ENCODE measurements at regions not wholly inside any gene's neighbourhood (a gene's known extent, or its start where the extent isn't known, plus 50 kb on each side); places are given as distances from the start of the nearest gene placed in this dataset.

DNA sequence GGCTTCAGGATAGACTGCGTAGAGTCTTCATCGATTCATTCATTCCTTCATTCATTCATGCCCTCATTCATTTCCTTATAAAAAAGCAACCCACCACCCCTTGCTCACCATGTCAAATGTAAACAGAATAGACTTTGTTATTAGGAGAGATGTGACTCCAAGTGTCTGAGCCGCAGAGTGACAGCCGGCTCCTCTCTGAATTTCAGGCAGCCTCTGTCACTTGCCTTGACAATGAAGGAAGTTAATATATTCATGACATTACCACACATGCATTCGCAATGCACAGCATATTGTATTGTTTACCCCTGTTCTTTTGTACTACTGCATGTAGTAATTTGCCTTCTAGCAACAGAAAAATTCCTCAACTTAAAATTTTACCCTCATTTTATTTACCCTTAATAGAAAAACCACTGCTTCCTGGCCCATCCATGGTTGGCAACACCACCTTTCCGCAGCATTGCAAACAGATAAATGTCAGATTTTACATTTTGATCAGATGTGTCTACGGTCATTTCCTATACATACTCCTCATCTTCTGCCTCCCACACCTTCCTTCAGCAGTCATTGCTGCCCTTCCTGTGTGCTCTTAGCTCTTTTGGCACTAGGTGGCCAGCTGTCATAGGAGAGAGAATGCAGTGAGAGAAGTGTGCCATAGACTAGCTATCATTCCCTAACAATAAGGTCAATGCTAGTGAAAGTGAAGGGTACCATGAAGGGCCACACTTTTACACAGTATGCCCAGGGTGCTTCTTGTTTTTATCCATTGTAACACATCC lies 1090.8 kb downstream of the BCL11A start:
- H3K36me3 ChIP-seq (replicated peaks; ENCODE audit: low read depth, low read length): peaks cover 2% of the 10 kb centered on the region
- no peaks in the 10 kb centered on the region for H4K20me1 ChIP-seq (ENCODE audit: insufficient read depth, low read length)
- H3K4me3 ChIP-seq (ENCODE audit: low read length): no peak overlapping the region
- H3K27me3 ChIP-seq (ENCODE audit: low read depth, low read length): no peaks in the 10 kb centered on the region
- H3K27ac ChIP-seq (ENCODE audit: low read length): no peak overlapping the region
- no peaks in the 10 kb centered on the region for H3K79me2 ChIP-seq (ENCODE audit: low read length)
- H2AFZ ChIP-seq (ENCODE audit: low read depth, low read length): no peak overlapping the region
- TF ChIP-seq EZH2phosphoT487 (IDR thresholded peaks at IDR 0.05; ENCODE audit: low read depth): no peak
- TF ChIP-seq, protein P1, sequence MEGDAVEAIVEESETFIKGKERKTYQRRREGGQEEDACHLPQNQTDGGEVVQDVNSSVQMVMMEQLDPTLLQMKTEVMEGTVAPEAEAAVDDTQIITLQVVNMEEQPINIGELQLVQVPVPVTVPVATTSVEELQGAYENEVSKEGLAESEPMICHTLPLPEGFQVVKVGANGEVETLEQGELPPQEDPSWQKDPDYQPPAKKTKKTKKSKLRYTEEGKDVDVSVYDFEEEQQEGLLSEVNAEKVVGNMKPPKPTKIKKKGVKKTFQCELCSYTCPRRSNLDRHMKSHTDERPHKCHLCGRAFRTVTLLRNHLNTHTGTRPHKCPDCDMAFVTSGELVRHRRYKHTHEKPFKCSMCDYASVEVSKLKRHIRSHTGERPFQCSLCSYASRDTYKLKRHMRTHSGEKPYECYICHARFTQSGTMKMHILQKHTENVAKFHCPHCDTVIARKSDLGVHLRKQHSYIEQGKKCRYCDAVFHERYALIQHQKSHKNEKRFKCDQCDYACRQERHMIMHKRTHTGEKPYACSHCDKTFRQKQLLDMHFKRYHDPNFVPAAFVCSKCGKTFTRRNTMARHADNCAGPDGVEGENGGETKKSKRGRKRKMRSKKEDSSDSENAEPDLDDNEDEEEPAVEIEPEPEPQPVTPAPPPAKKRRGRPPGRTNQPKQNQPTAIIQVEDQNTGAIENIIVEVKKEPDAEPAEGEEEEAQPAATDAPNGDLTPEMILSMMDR (IDR thresholded peaks at IDR 0.05; ENCODE audit: low read depth, low read length): peak; percentile 69
- no peaks in the 10 kb centered on the region; the same call in 1 of the 2 replicates for H3K4me1 ChIP-seq (ENCODE audit: low read length)
- no peak overlapping the region for H3K9ac ChIP-seq (ENCODE audit: low read length)
- no peak overlapping the region for H3K4me2 ChIP-seq (ENCODE audit: low read length)
- H3K9me3 ChIP-seq (ENCODE audit: insufficient read depth, low read length): 0 out of 2 replicates have a peak, but pooled peaks cover 3% of the 10 kb centered on the region

DNA sequence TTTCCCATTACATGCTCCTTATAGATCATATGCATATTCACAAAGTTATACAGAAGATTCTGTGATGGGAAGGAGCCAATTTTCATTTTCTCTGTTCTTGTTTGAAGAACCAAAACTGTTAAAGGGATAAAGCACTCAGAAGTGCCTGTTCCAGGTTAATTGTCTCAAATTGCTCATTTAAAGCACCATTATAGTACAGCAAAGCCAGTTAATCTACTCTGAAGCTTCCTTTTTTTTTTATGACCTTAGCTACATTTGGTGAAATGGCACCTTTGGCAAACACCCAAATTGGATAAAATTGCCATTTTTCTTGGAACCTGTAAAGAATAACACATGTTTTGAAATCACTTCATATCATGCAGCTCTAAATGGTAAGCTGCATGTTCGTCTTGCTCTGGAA lies 1092.3 kb downstream of the BCL11A start:
- no peaks in the 10 kb centered on the region for H3K27me3 ChIP-seq (ENCODE audit: low read depth, low read length)
- no peaks in the 10 kb centered on the region for H3K9me3 ChIP-seq (ENCODE audit: insufficient read depth, low read length)
- no peak overlapping the region for H3K9ac ChIP-seq (ENCODE audit: low read length)
- no peak overlapping the region for H2AFZ ChIP-seq (ENCODE audit: low read depth, low read length)
- no peak for TF ChIP-seq EZH2phosphoT487 (IDR thresholded peaks at IDR 0.05; ENCODE audit: low read depth)
- TF ChIP-seq, protein P1 (IDR thresholded peaks at IDR 0.05; ENCODE audit: low read depth, low read length): no peak
- H3K4me1 ChIP-seq (ENCODE audit: low read length): no peaks in the 10 kb centered on the region; the same call in 1 of the 2 replicates
- no peaks in the 10 kb centered on the region for H3K79me2 ChIP-seq (ENCODE audit: low read length)
- no peak overlapping the region for H3K4me2 ChIP-seq (ENCODE audit: low read length)
- no peak overlapping the region for H3K27ac ChIP-seq (ENCODE audit: low read length)
- H3K36me3 ChIP-seq (replicated peaks; ENCODE audit: low read depth, low read length): no peaks in the 10 kb centered on the region
- H4K20me1 ChIP-seq (ENCODE audit: insufficient read depth, low read length): no peaks in the 10 kb centered on the region
- no peak overlapping the region for H3K4me3 ChIP-seq (ENCODE audit: low read length)

DNA sequence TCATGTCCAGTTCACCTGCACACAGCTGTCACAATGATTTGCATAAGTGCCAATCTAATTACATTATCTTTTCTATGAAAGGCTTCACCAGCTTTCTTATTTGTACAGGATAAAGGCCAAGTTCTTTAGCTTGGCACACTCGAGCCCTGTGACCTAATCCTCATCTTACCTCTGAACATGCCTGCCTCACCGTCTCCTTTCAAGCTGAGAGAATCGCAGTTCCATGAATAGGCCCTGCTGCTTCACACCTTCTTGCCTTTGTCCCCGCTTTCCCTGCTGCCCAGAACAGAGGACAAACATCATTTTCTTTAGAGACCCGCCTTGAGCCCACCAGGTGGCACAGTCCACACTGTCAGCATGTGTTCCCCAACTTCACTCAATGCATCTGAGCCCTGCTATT lies 1094.7 kb downstream of the BCL11A start:
- no peaks in the 10 kb centered on the region for H3K27me3 ChIP-seq (ENCODE audit: low read depth, low read length)
- H3K36me3 ChIP-seq (replicated peaks; ENCODE audit: low read depth, low read length): no peaks in the 10 kb centered on the region
- no peak overlapping the region for H3K4me2 ChIP-seq (ENCODE audit: low read length)
- no peak overlapping the region for H3K27ac ChIP-seq (ENCODE audit: low read length)
- no peaks in the 10 kb centered on the region for H3K9me3 ChIP-seq (ENCODE audit: insufficient read depth, low read length)
- no peak overlapping the region for H3K9ac ChIP-seq (ENCODE audit: low read length)
- H2AFZ ChIP-seq (ENCODE audit: low read depth, low read length): no peak overlapping the region
- no peak overlapping the region for H3K4me3 ChIP-seq (ENCODE audit: low read length)
- no peaks in the 10 kb centered on the region for H3K79me2 ChIP-seq (ENCODE audit: low read length)
- no peaks in the 10 kb centered on the region for H4K20me1 ChIP-seq (ENCODE audit: insufficient read depth, low read length)
- TF ChIP-seq EZH2phosphoT487 (IDR thresholded peaks at IDR 0.05; ENCODE audit: low read depth): no peak
- TF ChIP-seq, protein P1 (IDR thresholded peaks at IDR 0.05; ENCODE audit: low read depth, low read length): peak; percentile 37
- no peaks in the 10 kb centered on the region; the same call in 1 of the 2 replicates for H3K4me1 ChIP-seq (ENCODE audit: low read length)

DNA sequence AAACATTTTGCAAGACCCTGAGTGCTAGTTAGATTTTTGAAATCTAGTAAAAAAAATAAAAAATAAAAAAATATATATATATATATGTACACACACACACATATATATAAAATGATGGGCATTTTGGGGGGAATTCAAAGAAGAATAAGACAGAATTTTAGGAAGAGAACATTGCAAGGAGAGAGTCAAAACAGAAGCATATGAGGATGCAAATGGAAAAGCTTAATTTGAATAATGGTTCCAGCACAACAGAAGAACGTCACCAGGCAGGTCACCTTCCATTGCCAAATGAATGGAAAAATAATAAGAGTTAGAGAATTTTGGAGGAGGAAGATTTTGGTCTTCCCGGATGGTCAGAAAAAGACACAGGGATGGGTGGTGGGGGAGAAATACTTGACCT lies 1097.2 kb downstream of the BCL11A start:
- Histone ChIP-seq H3K4me1 (ENCODE audit: low read length) (no peaks in the 10 kb centered on the region; the same call in 1 of the 2 replicates), H3K36me3 (replicated peaks; ENCODE audit: low read depth, low read length) (no peaks in the 10 kb centered on the region), H3K9me3 (ENCODE audit: insufficient read depth, low read length) (no peaks in the 10 kb centered on the region), H3K27ac (ENCODE audit: low read length) (no peak overlapping the region), H3K9ac (ENCODE audit: low read length) (no peak overlapping the region), H3K27me3 (ENCODE audit: low read depth, low read length) (no peaks in the 10 kb centered on the region), H3K4me2 (ENCODE audit: low read length) (no peak overlapping the region), H3K79me2 (ENCODE audit: low read length) (no peaks in the 10 kb centered on the region), H3K4me3 (ENCODE audit: low read length) (no peak overlapping the region), H2AFZ (ENCODE audit: low read depth, low read length) (no peak overlapping the region), H4K20me1 (ENCODE audit: insufficient read depth, low read length) (no peaks in the 10 kb centered on the region)
- TF ChIP-seq, protein P1 (IDR thresholded peaks at IDR 0.05; ENCODE audit: low read depth, low read length): no peak
- TF ChIP-seq EZH2phosphoT487 (IDR thresholded peaks at IDR 0.05; ENCODE audit: low read depth): no peak

Data from OCI-LY3 (cell line).